MG63 (cell line): ENCODE measurements at regions not wholly inside any gene's neighbourhood (a gene's known extent, or its start where the extent isn't known, plus 50 kb on each side); places are given as distances from the start of the nearest gene placed in this dataset.
"Not testable (repeated sequence)": the region's sequence is repeated elsewhere in the genome, so short reads cannot be mapped to it uniquely, and the experiment has no call there.

Source experiments
- DNase-seq: peaks from one replicate; pipeline ENCODE4 v3.0.0-alpha.2; 2020
- H3K27me3 ChIP-seq: fragments of 250-450 bp; sonication (Bioruptor Pico); 2 replicates; pipeline ENCODE4 v1.5.1; 2020; ENCODE audit warnings: mild to moderate bottlenecking, moderate library complexity
- H3K36me3 ChIP-seq: fragments of 250-450 bp; sonication (Bioruptor Pico); 2 replicates; pipeline ENCODE4 v1.5.1; 2020; ENCODE audit warnings: mild to moderate bottlenecking, moderate library complexity
- H3K4me3 ChIP-seq: fragments of 250-450 bp; sonication (Bioruptor Pico); 2 replicates; pipeline ENCODE4 v1.5.1; 2020; ENCODE audit warnings: mild to moderate bottlenecking, moderate library complexity
- H3K9me3 ChIP-seq: fragments of 250-450 bp; sonication (Bioruptor Pico); 2 replicates; pipeline ENCODE4 v1.5.1; 2020; ENCODE audit warnings: mild to moderate bottlenecking, moderate library complexity

DNA sequence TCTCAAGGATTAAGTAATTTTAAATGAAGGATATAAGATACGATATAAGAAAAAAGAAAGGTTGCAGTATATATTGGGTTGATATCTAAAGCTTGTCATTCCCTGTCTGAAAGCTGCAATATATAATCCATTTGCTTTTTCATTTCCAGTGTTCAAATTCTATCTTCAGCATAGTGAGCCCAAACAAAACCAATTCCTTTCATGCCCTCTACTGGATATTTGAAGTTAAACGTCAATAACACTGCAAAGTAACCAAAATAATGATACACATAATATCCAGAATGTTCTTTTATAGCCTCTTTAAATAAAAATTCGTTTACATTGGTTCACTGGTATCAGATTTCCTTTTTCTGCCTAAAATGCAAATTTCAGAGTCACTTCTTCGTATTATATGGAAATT lies 64.5 kb upstream of the DAAM1 start:
- no peaks in the 10 kb centered on the region for H3K27me3 ChIP-seq
- no peak for DNase-seq
- no peak overlapping the region for H3K4me3 ChIP-seq
- H3K36me3 ChIP-seq: no peaks in the 10 kb centered on the region
- H3K9me3 ChIP-seq: no peaks in the 10 kb centered on the region

GRCh38 chr14:59125156-59125555 lies 63.3 kb upstream of the DAAM1 start:
- Histone ChIP-seq H3K4me3 (no peak overlapping the region), H3K36me3 (no peaks in the 10 kb centered on the region), H3K9me3 (no peaks in the 10 kb centered on the region), H3K27me3 (no peaks in the 10 kb centered on the region)
- no peak for DNase-seq

DNA sequence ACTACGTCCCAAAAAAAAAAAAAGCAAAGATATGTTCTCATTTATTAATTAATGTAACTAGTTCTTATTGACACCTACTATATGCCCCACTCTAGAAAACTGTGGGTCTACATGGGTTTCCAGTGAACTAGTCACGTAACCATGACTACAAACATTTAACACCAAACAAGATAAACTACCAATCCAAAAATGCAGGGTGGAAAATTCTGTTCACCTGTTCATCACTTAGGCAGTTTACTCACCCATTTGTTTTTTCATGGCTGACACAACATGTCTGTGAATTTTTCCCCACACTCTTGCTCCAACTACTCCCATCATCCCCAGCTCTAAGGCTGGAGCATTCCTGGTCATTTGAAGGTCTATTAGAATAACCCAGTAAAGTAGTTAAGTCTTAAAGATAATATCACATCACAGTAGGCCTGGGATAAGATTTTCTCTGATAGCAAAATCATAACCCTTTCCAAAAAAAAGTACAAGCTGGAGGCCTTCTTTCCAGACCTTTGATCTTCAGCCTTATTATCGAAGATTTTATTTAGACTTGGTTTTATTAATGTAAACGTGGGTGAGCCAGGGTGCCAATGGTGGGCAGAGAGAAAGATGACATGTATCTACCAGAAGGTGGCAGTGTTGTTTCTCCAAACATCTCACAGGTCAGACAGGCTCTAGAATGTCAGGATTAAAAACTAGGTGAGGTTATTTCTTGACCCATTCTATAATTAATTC lies 61.6 kb upstream of the DAAM1 start:
- DNase-seq: no peak
- no peaks in the 10 kb centered on the region for H3K27me3 ChIP-seq
- no peak overlapping the region for H3K4me3 ChIP-seq
- no peaks in the 10 kb centered on the region for H3K9me3 ChIP-seq
- no peaks in the 10 kb centered on the region for H3K36me3 ChIP-seq

DNA sequence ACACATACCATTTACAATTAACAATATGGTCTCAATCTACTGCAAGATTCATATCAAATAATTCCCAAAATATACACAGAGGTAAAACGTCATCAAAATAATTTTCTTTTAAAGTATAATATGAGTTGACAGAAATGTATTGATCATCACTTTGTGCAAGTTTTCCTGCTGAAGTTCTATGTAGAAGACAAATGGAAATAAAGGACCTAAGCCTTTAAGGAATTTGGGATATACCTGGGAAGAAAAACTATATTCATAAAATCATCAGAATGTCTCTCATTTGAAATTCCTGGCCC lies 61.1 kb upstream of the DAAM1 start:
- no peaks in the 10 kb centered on the region for H3K9me3 ChIP-seq
- H3K27me3 ChIP-seq: no peaks in the 10 kb centered on the region
- H3K4me3 ChIP-seq: no peak overlapping the region
- no peaks in the 10 kb centered on the region for H3K36me3 ChIP-seq
- no peak for DNase-seq

DNA sequence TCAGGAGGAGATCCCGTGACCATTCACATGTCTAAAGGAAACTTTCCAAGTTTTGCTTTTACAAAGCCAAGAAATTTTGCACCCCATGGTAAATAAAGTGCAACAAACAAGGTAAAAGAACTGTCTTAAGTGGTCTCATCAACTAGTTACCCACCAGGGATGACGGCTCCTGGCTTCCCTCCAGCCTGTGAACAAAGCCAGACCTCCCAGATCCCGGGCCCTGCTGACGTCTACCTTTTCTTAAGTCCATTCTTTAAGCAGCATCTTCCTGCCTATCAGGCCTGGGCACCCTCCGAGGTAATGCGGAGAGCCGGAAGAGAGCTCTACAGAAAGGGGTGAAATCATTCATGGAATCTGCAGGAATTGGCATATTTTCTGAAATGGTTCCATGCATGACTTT lies 58.0 kb upstream of the DAAM1 start:
- Histone ChIP-seq H3K9me3 (no peaks in the 10 kb centered on the region), H3K36me3 (no peaks in the 10 kb centered on the region), H3K4me3 (no peak overlapping the region), H3K27me3 (no peaks in the 10 kb centered on the region)
- no peak for DNase-seq

GRCh38 chr14:59131938-59132795 lies 56.3 kb upstream of the DAAM1 start:
- Histone ChIP-seq H3K4me3 (no peak overlapping the region), H3K27me3 (no peaks in the 10 kb centered on the region), H3K36me3 (no peaks in the 10 kb centered on the region), H3K9me3 (no peaks in the 10 kb centered on the region)
- DNase-seq: no peak

GRCh38 chr14:59132796-59133494 lies 55.5 kb upstream of the DAAM1 start:
- H3K4me3 ChIP-seq: no peak overlapping the region
- H3K36me3 ChIP-seq: no peaks in the 10 kb centered on the region
- H3K27me3 ChIP-seq: no peaks in the 10 kb centered on the region
- no peaks in the 10 kb centered on the region for H3K9me3 ChIP-seq
- DNase-seq: no peak

- no peaks in the 10 kb centered on the region for H3K9me3 ChIP-seq
- H3K4me3 ChIP-seq: no peak overlapping the region
- no peaks in the 10 kb centered on the region for H3K27me3 ChIP-seq
- no peaks in the 10 kb centered on the region for H3K36me3 ChIP-seq
- no peak for DNase-seq
These were observed 54.8 kb upstream of the DAAM1 start for GRCh38 chr14:59133709-59134108.

GRCh38 chr14:59134307-59134706 lies 54.2 kb upstream of the DAAM1 start:
- no peak for DNase-seq
- H3K36me3 ChIP-seq: no peaks in the 10 kb centered on the region
- no peaks in the 10 kb centered on the region for H3K9me3 ChIP-seq
- H3K4me3 ChIP-seq: no peak overlapping the region
- no peaks in the 10 kb centered on the region for H3K27me3 ChIP-seq

GRCh38 chr14:59137256-59137655 lies 51.2 kb upstream of the DAAM1 start:
- no peaks in the 10 kb centered on the region for H3K27me3 ChIP-seq
- DNase-seq: no peak
- no peaks in the 10 kb centered on the region for H3K36me3 ChIP-seq
- no peaks in the 10 kb centered on the region for H3K9me3 ChIP-seq
- no peak overlapping the region for H3K4me3 ChIP-seq

- H3K4me3 ChIP-seq, H3K36me3 ChIP-seq, H3K9me3 ChIP-seq, H3K27me3 ChIP-seq, DNase-seq: not testable (repeated sequence)
These were observed 49.9 kb upstream of the DAAM1 start for GRCh38 chr14:59138576-59138975.
